IPS-20b (cell line): ENCODE measurements at regions not wholly inside any gene's neighbourhood (a gene's known extent, or its start where the extent isn't known, plus 50 kb on each side); places are given as distances from the start of the nearest gene placed in this dataset.
A peak's percentile ranks its signal among the peaks of the same experiment; 100 is the strongest.
"Not testable (repeated sequence)": the region's sequence is repeated elsewhere in the genome, so short reads cannot be mapped to it uniquely, and the experiment has no call there.

Source experiments
- H3K27ac ChIP-seq: one replicate; pipeline ENCODE4 v1.5.1; 2013; ENCODE audit warnings: low read length
- H3K27me3 ChIP-seq: 2 replicates; pipeline ENCODE4 v1.6.1; 2013; ENCODE audit warnings: mild to moderate bottlenecking, low read length, inconsistent platforms; ENCODE audit not compliant: insufficient read depth
- H3K36me3 ChIP-seq: 2 replicates; pipeline ENCODE4 v1.6.1; 2013; ENCODE audit warnings: low read depth, mild to moderate bottlenecking, inconsistent platforms, low read length, moderate library complexity; ENCODE audit not compliant: insufficient read depth
- H3K4me1 ChIP-seq: 2 replicates; pipeline ENCODE4 v1.6.1; 2013; ENCODE audit warnings: mild to moderate bottlenecking, control low read depth, inconsistent platforms, low read length, moderate library complexity; ENCODE audit not compliant: insufficient read depth
- H3K4me3 ChIP-seq: 2 replicates; pipeline ENCODE4 v1.5.1; 2013; ENCODE audit warnings: mild to moderate bottlenecking, low read length, inconsistent platforms
- H3K9ac ChIP-seq: 2 replicates; pipeline ENCODE4 v1.6.1; 2013; ENCODE audit warnings: low read depth, mild to moderate bottlenecking, inconsistent platforms, low read length, moderate library complexity
- H3K9me3 ChIP-seq: 2 replicates; pipeline ENCODE4 v1.6.1; 2013; ENCODE audit warnings: mild to moderate bottlenecking, low read depth, low read length, inconsistent platforms; ENCODE audit not compliant: insufficient read depth

GRCh38 chr6:68189217-68189815 lies 445.8 kb upstream of the ADGRB3 start:
- Histone ChIP-seq H3K4me3 (no peak overlapping the region), H3K36me3 (no peaks in the 10 kb centered on the region), H3K9me3 (no peaks in the 10 kb centered on the region), H3K27me3 (peaks cover 7% of the 10 kb centered on the region; the same call in 1 of the 2 replicates), H3K9ac (no peak overlapping the region), H3K4me1 (0 out of 2 replicates have a peak, but pooled peaks cover 3% of the 10 kb centered on the region), H3K27ac (no peak overlapping the region)

GRCh38 chr6:68186870-68187269 lies 448.2 kb upstream of the ADGRB3 start:
- 0 out of 2 replicates have a peak, but pooled peaks cover 3% of the 10 kb centered on the region for H3K4me1 ChIP-seq
- H3K36me3 ChIP-seq: no peaks in the 10 kb centered on the region
- H3K9me3 ChIP-seq: no peaks in the 10 kb centered on the region

GRCh38 chr6:68182386-68182785 lies 452.7 kb upstream of the ADGRB3 start:
- no peak overlapping the region for H3K27ac ChIP-seq
- H3K36me3 ChIP-seq: no peaks in the 10 kb centered on the region
- H3K9ac ChIP-seq: no peak overlapping the region
- peaks cover 7% of the 10 kb centered on the region for H3K9me3 ChIP-seq
- no peak overlapping the region for H3K4me3 ChIP-seq
- peaks cover 9% of the 10 kb centered on the region; the same call in 1 of the 2 replicates for H3K4me1 ChIP-seq
- peaks cover 77% of the 10 kb centered on the region for H3K27me3 ChIP-seq

More at GRCh38 chr6:68186870-68187269, 448.2 kb upstream of the ADGRB3 start:
- no peak overlapping the region for H3K9ac ChIP-seq
- H3K27me3 ChIP-seq: peaks cover 32% of the 10 kb centered on the region
- H3K4me3 ChIP-seq: no peak overlapping the region
- H3K27ac ChIP-seq: no peak overlapping the region

DNA sequence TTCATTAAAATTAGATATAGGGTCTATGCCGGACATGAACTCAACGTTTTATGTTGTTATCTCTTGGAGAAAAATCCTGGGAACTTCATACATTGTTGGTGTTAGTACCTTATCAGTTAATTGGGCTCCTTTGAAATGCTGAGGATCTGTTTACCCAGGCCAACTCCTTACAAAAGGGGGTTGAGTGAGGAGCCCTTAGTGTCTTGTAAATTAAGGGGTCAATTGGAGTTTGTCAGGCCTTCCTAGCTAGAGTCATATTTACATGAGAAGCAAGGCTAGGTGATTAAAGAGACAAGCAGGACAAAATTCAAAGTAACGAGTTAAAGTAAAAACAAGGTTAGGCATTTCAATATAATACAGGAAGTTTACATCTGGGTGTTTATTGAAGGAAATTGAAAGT lies 454.1 kb upstream of the ADGRB3 start:
- Histone ChIP-seq H3K4me3 (peak overlapping the region; percentile 43; the same call in 1 of the 2 replicates), H3K27me3 (peaks cover 80% of the 10 kb centered on the region)
- not testable (repeated sequence) for H3K4me1 ChIP-seq, H3K36me3 ChIP-seq, H3K27ac ChIP-seq, H3K9ac ChIP-seq, H3K9me3 ChIP-seq

DNA sequence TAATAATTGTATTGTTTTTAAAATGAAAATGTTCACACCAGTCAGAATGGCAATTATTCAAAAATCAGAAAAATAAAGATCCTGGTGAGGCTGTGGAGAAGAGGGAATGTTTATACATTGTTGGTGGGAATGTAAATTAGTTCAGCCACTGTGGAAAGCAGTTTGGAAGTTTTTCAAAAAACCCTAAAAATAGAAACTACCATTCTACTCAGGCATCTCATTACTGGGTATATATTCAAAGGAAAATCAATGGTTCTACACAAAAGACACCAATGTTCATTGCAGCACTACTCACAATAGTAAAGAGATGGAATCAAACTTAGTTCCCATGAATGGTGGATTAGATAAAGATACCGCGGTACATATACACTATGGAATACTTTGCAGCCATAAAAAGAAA lies 461.5 kb upstream of the ADGRB3 start:
- peaks cover 21% of the 10 kb centered on the region for H3K27me3 ChIP-seq
- no peaks in the 10 kb centered on the region for H3K4me1 ChIP-seq
- no peak overlapping the region for H3K9ac ChIP-seq
- H3K36me3 ChIP-seq: no peaks in the 10 kb centered on the region
- no peak overlapping the region for H3K27ac ChIP-seq
- H3K4me3 ChIP-seq: no peak overlapping the region
- H3K9me3 ChIP-seq: no peaks in the 10 kb centered on the region; the same call in 1 of the 2 replicates

DNA sequence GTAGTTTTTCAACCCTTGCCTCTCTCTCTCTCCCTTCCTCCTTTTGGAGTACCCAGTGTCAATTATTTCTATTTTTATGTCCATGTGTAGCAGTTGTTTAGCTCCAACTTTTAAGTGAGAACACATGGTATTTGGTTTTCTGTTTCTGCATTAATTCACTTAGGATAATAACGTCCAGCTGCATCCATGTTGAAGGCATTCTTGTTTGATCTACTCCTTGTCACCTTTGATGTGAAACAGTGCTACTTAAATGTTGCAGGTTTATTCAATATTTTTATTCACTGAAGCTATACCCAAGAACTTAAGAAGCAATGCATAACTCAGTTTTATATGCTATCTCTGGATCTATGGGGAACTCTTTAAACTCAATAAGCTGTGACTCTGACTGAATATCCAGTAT lies 465.2 kb upstream of the ADGRB3 start:
- no peaks in the 10 kb centered on the region for H3K9me3 ChIP-seq
- no peak overlapping the region for H3K4me3 ChIP-seq
- no peaks in the 10 kb centered on the region for H3K4me1 ChIP-seq
- no peak overlapping the region for H3K27ac ChIP-seq
- H3K27me3 ChIP-seq: peaks cover 5% of the 10 kb centered on the region; the same call in 1 of the 2 replicates
- H3K9ac ChIP-seq: no peak overlapping the region
- H3K36me3 ChIP-seq: no peaks in the 10 kb centered on the region

GRCh38 chr6:68167604-68168003 lies 467.5 kb upstream of the ADGRB3 start:
- Histone ChIP-seq H3K27ac (no peak overlapping the region), H3K36me3 (no peaks in the 10 kb centered on the region), H3K27me3 (no peaks in the 10 kb centered on the region), H3K9me3 (no peaks in the 10 kb centered on the region), H3K9ac (no peak overlapping the region), H3K4me1 (no peaks in the 10 kb centered on the region), H3K4me3 (no peak overlapping the region)

DNA sequence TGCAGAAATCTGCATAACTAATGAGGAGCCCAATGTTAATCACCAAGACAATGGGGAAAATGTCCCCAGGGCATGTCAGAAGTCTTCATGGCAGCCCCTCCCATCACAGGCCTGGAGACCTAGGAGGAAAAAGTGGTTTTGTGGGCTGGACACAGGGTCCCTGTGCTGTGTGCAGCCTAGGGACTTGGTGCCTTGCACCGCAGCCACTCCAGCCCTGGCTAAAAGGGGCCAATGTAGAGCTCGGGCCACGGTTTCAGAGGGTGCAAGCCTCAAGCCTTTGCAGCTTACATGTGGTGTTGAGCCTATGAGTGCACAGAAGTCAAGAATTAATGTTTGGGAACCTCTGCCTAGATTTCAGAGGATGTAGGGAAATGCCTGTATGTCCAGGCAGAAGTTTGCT lies 474.3 kb upstream of the ADGRB3 start:
- not testable (repeated sequence) for H3K27ac ChIP-seq, H3K4me1 ChIP-seq, H3K4me3 ChIP-seq, H3K36me3 ChIP-seq, H3K27me3 ChIP-seq, H3K9ac ChIP-seq
- peaks cover 14% of the 10 kb centered on the region for H3K9me3 ChIP-seq

DNA sequence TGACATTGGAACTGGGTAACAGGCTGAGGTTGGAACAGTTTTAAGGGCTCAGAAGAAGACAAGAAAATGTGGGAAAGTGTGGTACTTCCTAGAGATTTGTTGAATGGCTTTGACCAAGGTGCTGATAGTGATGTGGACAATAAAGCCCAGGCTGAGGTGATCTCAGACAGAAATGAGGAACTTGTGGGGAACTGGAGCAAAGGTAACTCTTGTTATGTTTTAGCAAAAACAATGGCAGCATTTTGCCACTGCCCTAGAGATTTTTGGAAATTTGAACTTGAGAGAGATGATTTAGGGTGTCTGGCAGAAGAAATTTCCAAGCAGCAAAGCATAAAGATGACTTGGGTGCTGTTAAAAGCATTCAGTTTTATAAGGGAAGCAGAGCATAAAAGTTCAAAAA lies 474.7 kb upstream of the ADGRB3 start:
- no peaks in the 10 kb centered on the region for H3K4me1 ChIP-seq
- H3K36me3 ChIP-seq: no peaks in the 10 kb centered on the region
- no peak overlapping the region for H3K27ac ChIP-seq
- H3K9me3 ChIP-seq: peaks cover 14% of the 10 kb centered on the region
- H3K4me3 ChIP-seq: no peak overlapping the region
- no peak overlapping the region for H3K9ac ChIP-seq
- H3K27me3 ChIP-seq: no peaks in the 10 kb centered on the region

DNA sequence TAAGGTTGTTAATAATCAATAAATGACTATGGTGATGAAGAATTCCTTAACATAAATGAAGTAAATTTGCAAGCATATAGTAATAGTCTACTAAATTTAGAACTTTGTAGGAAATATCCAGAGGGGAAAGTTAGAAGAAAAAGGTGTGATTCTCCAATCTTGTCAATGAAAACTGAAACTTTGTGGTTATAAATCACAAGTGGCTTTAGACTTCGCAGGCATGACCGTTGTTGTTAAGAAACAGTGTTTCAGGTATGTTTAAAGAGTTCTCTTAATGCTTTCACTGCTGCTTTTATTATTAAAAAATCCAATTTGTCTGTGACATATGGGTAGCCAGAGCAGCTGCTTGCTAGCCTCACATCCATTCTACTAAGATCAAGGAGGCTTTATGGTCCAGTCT lies 475.6 kb upstream of the ADGRB3 start:
- H3K27ac ChIP-seq: no peak overlapping the region
- H3K27me3 ChIP-seq: no peaks in the 10 kb centered on the region
- peaks cover 14% of the 10 kb centered on the region for H3K9me3 ChIP-seq
- H3K9ac ChIP-seq: no peak overlapping the region
- H3K36me3 ChIP-seq: no peaks in the 10 kb centered on the region
- H3K4me1 ChIP-seq: no peaks in the 10 kb centered on the region
- H3K4me3 ChIP-seq: no peak overlapping the region

GRCh38 chr6:68158256-68158655 lies 476.8 kb upstream of the ADGRB3 start:
- peaks cover 14% of the 10 kb centered on the region for H3K9me3 ChIP-seq
- H3K4me3 ChIP-seq: no peak overlapping the region
- H3K27ac ChIP-seq: no peak overlapping the region
- H3K27me3 ChIP-seq: no peaks in the 10 kb centered on the region
- no peak overlapping the region for H3K9ac ChIP-seq
- no peaks in the 10 kb centered on the region for H3K4me1 ChIP-seq
- H3K36me3 ChIP-seq: no peaks in the 10 kb centered on the region

DNA sequence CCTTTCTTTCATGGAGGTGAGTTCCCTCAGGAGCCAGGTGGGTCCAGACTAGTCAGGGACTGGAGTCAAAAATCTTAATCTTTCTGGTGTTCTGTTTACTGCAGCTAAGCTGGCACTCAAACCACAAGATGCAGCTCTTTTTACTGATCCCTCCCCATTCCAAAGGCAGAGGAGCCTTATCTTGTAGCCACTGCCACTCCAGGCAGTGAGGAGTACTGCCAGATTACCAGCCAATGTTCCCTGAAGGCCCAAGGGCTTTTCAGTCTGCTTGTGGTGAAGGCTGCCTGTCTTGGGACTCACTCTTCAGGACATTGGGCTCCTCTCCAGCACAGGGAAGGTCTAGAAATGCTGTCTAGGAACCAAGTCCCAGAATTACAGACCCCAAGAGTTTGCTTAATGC lies 490.4 kb upstream of the ADGRB3 start:
- H3K9ac ChIP-seq: no peak overlapping the region
- no peaks in the 10 kb centered on the region for H3K36me3 ChIP-seq
- no peaks in the 10 kb centered on the region for H3K27me3 ChIP-seq
- H3K27ac ChIP-seq: no peak overlapping the region
- peaks cover 4% of the 10 kb centered on the region; the same call in 1 of the 2 replicates for H3K4me1 ChIP-seq
- no peak overlapping the region for H3K4me3 ChIP-seq
- H3K9me3 ChIP-seq: peaks cover 9% of the 10 kb centered on the region
